Kidney epithelial cell (primary cell): ENCODE measurements at regions not wholly inside any gene's neighbourhood (a gene's known extent, or its start where the extent isn't known, plus 50 kb on each side); places are given as distances from the start of the nearest gene placed in this dataset.

Source experiments
- DNase-seq: peaks from one replicate; pipeline ENCODE4 v3.0.0-alpha.2; 2010; ENCODE audit warnings: low read depth
- H3K27me3 ChIP-seq: 2 replicates; pipeline ENCODE4 v1.6.0; 2011; ENCODE audit warnings: low read length; ENCODE audit not compliant: control insufficient read depth, insufficient read depth
- H3K36me3 ChIP-seq: 2 replicates; pipeline ENCODE4 v1.5.1; 2011; ENCODE audit warnings: low read length; ENCODE audit not compliant: control insufficient read depth, insufficient read depth
- H3K4me3 ChIP-seq: 2 replicates; pipeline ENCODE4 v1.5.1; 2011; ENCODE audit warnings: low read depth, mild to moderate bottlenecking, control low read depth, low read length
- CTCF ChIP-seq: IDR thresholded peaks from 2 replicates; pipeline ENCODE4 v1.5.1; 2011; ENCODE audit warnings: mild to moderate bottlenecking, moderate library complexity, low read length, control low read depth, inconsistent platforms; ENCODE audit not compliant: insufficient read depth, poor library complexity, severe bottlenecking

- TF ChIP-seq CTCF = no peak
- no peak for DNase-seq
- Histone ChIP-seq H3K4me3 (no peak overlapping the region), H3K36me3 (no peaks in the 10 kb centered on the region), H3K27me3 (no peaks in the 10 kb centered on the region)
Measured at GRCh38 chr7:41785265-41785664, 82.4 kb upstream of the INHBA start.

GRCh38 chr7:41779918-41780317 lies 77.0 kb upstream of the INHBA start:
- no peak for DNase-seq
- H3K27me3 ChIP-seq = no peaks in the 10 kb centered on the region
- H3K4me3 ChIP-seq = no peak overlapping the region
- no peak for TF ChIP-seq CTCF
- H3K36me3 ChIP-seq = no peaks in the 10 kb centered on the region

GRCh38 chr7:41777894-41778596 lies 75.2 kb upstream of the INHBA start:
- no peak for DNase-seq
- Histone ChIP-seq H3K27me3 (no peaks in the 10 kb centered on the region), H3K36me3 (no peaks in the 10 kb centered on the region), H3K4me3 (no peak overlapping the region)
- TF ChIP-seq CTCF = no peak

GRCh38 chr7:41774966-41775365 lies 72.1 kb upstream of the INHBA start:
- DNase-seq = no peak
- no peak for TF ChIP-seq CTCF
- no peaks in the 10 kb centered on the region for H3K36me3 ChIP-seq
- H3K27me3 ChIP-seq = no peaks in the 10 kb centered on the region
- no peak overlapping the region for H3K4me3 ChIP-seq

GRCh38 chr7:41773756-41774155 lies 70.9 kb upstream of the INHBA start:
- Histone ChIP-seq H3K36me3 (no peaks in the 10 kb centered on the region), H3K27me3 (no peaks in the 10 kb centered on the region), H3K4me3 (no peak overlapping the region)
- TF ChIP-seq CTCF = no peak
- DNase-seq = no peak

GRCh38 chr7:41771717-41772116 lies 68.8 kb upstream of the INHBA start:
- H3K36me3 ChIP-seq = no peaks in the 10 kb centered on the region
- no peak for DNase-seq
- no peaks in the 10 kb centered on the region for H3K27me3 ChIP-seq
- no peak for TF ChIP-seq CTCF
- no peak overlapping the region for H3K4me3 ChIP-seq
